Subcutaneous abdominal adipose tissue (tissue), 5 donors: ENCODE measurements at regions not wholly inside any gene's neighbourhood (a gene's known extent, or its start where the extent isn't known, plus 50 kb on each side); places are given as distances from the start of the nearest gene placed in this dataset.
A peak's percentile ranks its signal among the peaks of the same experiment; 100 is the strongest.

Source experiments
- H3K27ac ChIP-seq: one replicate; pipeline ENCODE4 v1.7.0; 2013; ENCODE audit warnings: low read depth, mild to moderate bottlenecking, inconsistent platforms, low read length, moderate library complexity
- H3K27me3 ChIP-seq, 5 donors: one replicate each; pipeline ENCODE4 v1.7.0; 2013; ENCODE audit warnings: low read length in 5 of 5, inconsistent platforms in 1 of 5; ENCODE audit not compliant: control insufficient read depth in 5 of 5, insufficient read depth in 4 of 5
- H3K36me3 ChIP-seq, 5 donors: one replicate each; pipeline ENCODE4 v1.7.0; 2013; ENCODE audit warnings: low read length in 5 of 5; ENCODE audit not compliant: control insufficient read depth in 5 of 5, insufficient read depth in 5 of 5
- H3K4me1 ChIP-seq, 5 donors: one replicate each; pipeline ENCODE4 v1.7.0; 2013; ENCODE audit warnings: low read length in 5 of 5, mild to moderate bottlenecking in 3 of 5, moderate library complexity in 1 of 5; ENCODE audit not compliant: control insufficient read depth in 5 of 5, insufficient read depth in 5 of 5
- H3K4me3 ChIP-seq, 5 donors: one replicate each; pipeline ENCODE4 v1.7.0; 2013; ENCODE audit warnings: low read length in 5 of 5, low read depth in 1 of 5
- H3K9ac ChIP-seq, 5 donors: one replicate each; pipeline ENCODE4 v1.7.0; 2013; ENCODE audit warnings: low read length in 5 of 5, mild to moderate bottlenecking in 4 of 5, moderate library complexity in 3 of 5
- H3K9me3 ChIP-seq, 5 donors: one replicate each; pipeline ENCODE4 v1.7.0; 2013; ENCODE audit warnings: low read length in 5 of 5; ENCODE audit not compliant: control insufficient read depth in 5 of 5
- donor health status: healthy.
- donor health status: healthy.
- donor health status: healthy.
- donor health status: healthy.
- donor health status: healthy.

DNA sequence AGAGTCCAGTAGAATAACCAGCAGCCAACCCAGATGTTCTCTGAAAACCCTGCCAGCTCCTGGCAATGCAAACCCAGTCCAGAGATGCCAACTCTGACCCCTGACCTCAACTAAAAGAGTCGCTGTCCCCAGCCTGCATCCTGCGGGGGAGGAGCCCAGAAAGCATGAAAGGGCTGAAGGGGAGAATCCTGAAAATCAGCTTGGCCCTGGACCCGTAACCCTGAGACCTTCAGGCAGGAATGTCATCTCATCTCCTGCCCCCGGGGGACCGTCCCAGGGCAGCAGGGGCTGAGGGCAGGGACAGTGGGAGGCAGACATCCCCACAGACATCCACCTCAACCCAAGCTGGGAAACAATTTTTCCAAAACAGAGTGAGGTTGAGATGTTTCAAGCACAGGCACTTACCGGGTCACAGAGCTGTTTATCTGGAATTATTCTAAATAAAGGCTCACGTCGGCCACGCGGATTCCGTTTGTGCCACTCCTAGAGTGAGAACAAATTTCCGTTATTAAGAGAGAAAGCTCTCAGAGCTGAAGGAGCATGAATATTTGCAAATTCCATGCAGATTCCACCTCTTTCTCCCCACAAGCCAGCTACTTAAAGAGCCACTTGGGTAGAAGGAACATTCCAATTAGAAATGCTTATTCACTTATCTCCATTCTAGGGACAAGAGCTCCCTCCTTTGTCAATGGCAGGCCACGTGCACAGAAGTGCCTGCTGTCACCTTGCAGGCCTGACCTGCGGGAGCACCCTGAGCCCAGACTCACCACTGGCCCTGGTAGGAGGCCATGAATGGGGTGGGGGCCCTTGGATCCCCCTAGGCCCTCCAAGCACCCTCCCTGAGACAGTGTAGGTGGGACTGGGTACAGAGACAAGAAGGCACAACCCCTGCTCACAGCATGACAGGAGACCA lies 240.1 kb downstream of the NPHP4 start:
- Histone ChIP-seq H3K27ac (no peak overlapping the region), H3K9ac (peak overlapping the region in 1 of 5 donors; percentile 21), H3K4me1 (peaks cover 0 to 7% (median 0%) of the 10 kb centered on the region in 5 donors), H3K9me3 (no peaks in the 10 kb centered on the region), H3K36me3 (no peaks in the 10 kb centered on the region), H3K27me3 (peaks cover 15 to 30% (median 24%) of the 10 kb centered on the region in 5 donors), H3K4me3 (no peak overlapping the region)

GRCh38 chr1:5751163-5751540 lies 241.1 kb downstream of the NPHP4 start:
- Histone ChIP-seq H3K9me3 (no peaks in the 10 kb centered on the region), H3K4me1 (peaks cover 0 to 8% (median 0%) of the 10 kb centered on the region in 5 donors), H3K27me3 (peaks cover 20 to 32% (median 28%) of the 10 kb centered on the region in 5 donors), H3K27ac (no peak overlapping the region), H3K9ac (no peak overlapping the region), H3K4me3 (no peak overlapping the region), H3K36me3 (no peaks in the 10 kb centered on the region)

DNA sequence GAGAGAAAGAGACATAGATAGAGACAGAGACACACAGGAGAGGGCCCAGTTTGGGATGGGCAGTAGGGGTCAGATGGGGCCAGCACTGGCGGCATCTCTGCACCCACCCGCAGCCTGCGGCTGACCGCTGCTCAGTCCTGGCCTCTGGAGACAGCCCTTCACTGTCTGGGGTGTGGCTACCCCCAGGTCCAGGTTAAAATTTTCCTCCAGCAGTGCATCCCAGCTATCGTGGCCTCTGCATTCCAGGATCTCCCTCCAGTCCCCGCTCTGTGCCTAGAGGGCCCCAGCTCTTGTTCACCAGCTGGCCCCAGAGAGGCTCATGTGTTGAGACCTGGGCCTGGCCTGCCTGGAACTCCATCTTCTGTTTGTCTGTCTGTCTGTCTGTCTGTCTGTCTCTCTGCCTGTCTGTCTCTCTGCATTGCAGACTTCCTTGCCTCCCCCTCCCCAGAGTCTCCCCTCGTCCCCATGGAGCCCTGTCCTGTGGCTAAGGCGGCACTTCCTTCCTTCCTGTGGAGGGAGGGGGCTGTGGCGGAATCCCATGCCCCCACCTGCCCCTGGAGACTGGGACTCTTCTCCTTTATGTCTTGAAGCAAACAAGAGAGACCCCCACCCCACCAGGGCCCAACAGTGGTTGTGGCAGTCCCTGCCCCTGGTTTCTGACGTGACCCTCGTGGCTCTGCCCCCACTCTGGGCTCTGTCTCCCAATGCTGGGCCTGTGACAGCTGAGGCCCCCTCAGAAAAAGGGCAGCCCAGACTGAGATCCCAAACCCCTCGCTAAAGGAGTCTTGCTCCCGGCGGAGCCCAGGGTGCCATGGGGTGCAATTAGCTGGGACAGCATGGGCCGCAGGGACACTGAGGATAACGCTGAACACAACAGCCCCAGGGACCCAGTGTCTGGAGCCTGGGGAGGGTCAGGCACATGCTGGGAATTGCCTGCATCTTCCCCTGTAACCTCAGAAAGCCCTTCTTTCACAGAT lies 241.8 kb downstream of the NPHP4 start:
- no peak overlapping the region for H3K27ac ChIP-seq
- no peaks in the 10 kb centered on the region for H3K9me3 ChIP-seq
- H3K27me3 ChIP-seq = peaks cover 20 to 35% (median 32%) of the 10 kb centered on the region in 5 donors
- no peak overlapping the region for H3K4me3 ChIP-seq
- no peak overlapping the region for H3K9ac ChIP-seq
- peaks cover 0 to 11% (median 0%) of the 10 kb centered on the region in 5 donors for H3K4me1 ChIP-seq
- H3K36me3 ChIP-seq = no peaks in the 10 kb centered on the region

DNA sequence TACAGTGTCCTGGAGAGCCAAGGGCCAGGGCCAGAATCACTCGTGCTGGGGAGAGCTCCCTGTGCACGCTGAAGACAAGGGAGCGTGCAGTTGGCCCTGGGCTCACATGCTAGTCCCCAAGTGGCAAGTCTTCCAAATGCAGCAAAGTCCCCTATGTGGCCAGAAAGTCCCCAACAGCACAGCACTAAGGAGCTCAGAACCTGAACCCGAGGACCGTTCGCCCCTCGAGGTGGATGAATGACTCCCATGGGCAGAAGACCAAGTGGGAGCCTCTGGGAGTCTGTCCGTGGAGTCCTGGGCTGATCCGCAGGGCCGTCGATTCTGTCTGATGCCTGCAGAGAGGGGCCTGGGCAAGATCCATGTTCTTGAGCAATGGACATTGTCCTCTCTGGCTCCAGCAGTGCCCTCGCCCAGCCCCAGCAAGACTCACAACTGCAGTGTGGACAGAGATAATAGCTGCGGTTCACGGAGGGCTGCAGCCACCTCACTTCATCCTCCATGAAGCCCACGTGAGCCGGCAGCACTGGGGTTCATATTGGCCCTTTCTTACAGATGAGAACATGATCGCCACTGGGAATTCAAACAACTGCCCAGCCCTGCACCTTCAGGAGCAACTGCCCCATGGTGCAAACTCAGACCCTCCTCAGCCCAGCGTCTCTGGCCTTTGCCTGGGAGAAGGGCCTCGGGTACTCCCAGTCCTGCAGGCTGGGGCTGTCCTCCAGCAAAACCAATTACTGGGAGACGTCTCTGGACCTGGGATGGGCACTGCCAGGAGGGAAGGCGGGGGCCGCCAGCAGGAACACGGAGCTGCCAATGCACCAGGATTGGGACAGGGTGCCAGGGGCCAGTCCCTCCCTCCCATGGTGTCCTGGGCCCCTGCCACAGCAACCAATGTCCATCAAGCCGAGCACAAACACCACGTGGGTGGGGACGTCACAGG lies 243.7 kb downstream of the NPHP4 start:
- peaks cover 0 to 14% (median 0%) of the 10 kb centered on the region in 5 donors for H3K4me1 ChIP-seq
- H3K9ac ChIP-seq = no peak overlapping the region
- H3K4me3 ChIP-seq = no peak overlapping the region
- H3K27ac ChIP-seq = no peak overlapping the region
- no peaks in the 10 kb centered on the region for H3K9me3 ChIP-seq
- no peaks in the 10 kb centered on the region for H3K36me3 ChIP-seq
- peaks cover 20 to 42% (median 31%) of the 10 kb centered on the region in 5 donors for H3K27me3 ChIP-seq

DNA sequence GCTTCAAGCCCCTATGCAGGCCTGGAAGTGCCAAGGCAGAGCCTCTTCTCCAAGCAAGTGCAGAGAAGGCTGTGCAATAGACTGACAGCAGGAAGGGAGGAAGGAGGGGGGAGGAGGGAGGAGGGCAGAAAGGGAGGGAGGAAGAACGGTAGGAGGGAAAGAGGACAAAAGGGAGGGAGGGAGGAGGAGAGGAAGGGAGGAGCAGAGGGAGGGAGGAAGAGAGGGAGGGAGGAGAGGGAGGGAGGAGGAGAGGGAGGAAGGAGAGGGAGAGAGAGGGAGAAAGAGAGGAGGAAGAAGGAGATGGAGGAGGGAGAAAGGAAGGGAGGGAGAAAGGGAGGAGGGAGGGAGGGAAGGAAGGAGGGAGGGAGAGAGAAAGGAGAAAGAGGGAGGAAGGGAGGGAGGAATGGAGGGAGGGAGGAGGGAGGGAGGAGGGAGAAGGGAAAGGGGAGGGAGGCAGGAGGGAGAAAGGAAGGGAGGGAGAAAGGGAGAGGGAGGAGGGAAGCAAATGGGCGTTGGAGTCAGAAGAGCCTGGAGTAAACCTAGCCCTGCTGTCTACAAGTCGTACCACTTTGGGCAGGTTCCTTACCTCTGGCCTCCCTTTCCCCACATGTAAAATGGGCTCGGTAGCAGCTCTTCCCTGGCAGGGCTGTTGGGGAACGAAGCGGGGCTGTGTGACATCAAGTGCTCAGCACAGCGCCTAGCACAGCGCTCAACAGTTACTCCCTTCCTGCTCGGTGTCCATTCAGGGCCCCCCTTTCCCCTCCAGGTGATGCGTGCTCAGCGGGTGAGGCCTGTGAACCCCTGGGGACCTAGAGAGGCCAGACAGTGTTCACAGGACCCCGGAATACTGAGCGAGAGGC lies 244.6 kb downstream of the NPHP4 start:
- H3K4me1 ChIP-seq = peaks cover 0 to 14% (median 0%) of the 10 kb centered on the region in 5 donors
- H3K4me3 ChIP-seq = no peak overlapping the region
- H3K27me3 ChIP-seq = peaks cover 20 to 45% (median 39%) of the 10 kb centered on the region in 5 donors
- no peak overlapping the region for H3K27ac ChIP-seq
- no peaks in the 10 kb centered on the region for H3K36me3 ChIP-seq
- no peak overlapping the region for H3K9ac ChIP-seq
- H3K9me3 ChIP-seq = no peaks in the 10 kb centered on the region

- Histone ChIP-seq H3K9ac (no peak overlapping the region), H3K27me3 (peaks cover 20 to 45% (median 41%) of the 10 kb centered on the region in 5 donors), H3K4me1 (peaks cover 0 to 14% (median 0%) of the 10 kb centered on the region in 5 donors), H3K4me3 (no peak overlapping the region), H3K27ac (no peak overlapping the region), H3K9me3 (no peaks in the 10 kb centered on the region), H3K36me3 (no peaks in the 10 kb centered on the region)
Measured at GRCh38 chr1:5746611-5747425, 245.4 kb downstream of the NPHP4 start.

DNA sequence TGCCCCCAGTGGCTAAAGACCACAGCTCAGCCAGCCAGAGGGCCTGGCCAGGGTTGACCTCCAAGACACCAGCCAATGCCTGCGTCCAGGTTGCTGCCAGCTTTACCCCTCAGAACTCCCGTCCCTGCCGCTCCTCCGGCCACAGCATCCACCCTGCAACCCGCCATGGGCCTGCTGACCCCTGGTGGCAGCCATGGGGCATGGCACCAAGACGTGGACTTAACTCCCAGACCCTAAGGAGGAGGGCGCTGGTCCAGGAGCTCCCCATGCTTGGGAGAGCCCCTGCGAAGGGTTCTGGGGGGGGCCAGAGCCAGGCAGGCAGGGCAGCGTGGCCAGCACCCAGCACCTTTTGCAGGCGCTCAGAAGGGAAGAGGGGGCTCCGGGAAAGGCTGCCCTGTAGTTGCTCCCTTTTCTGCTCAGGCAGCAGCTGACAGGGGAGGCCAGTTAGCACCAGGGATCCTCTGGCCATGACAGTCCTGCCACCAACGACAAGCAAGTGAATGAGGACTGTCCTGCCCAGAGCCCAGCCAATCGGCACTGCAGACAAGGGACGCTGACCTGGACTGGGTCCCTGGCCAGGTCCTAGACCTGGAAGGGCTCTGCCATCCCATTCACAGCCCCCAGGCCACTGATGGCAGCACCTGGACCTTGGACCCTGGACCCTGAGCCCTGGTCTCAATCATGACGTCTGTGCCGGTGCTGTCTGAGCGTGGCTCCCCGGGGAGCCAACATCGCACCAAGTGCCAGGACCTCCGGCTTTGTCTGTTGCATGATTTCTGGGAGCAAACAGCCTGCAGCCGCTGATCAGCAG lies 246.2 kb downstream of the NPHP4 start:
- Histone ChIP-seq H3K27ac (no peak overlapping the region), H3K27me3 (peaks cover 20 to 51% (median 41%) of the 10 kb centered on the region in 5 donors)

More for the DNA sequence above, 246.2 kb downstream of the NPHP4 start:
- Histone ChIP-seq H3K4me1 (peaks cover 0 to 10% (median 0%) of the 10 kb centered on the region in 5 donors), H3K36me3 (no peaks in the 10 kb centered on the region), H3K9me3 (no peaks in the 10 kb centered on the region), H3K9ac (no peak overlapping the region), H3K4me3 (no peak overlapping the region)
